OCI-LY3 (cell line): ENCODE measurements at regions not wholly inside any gene's neighbourhood (a gene's known extent, or its start where the extent isn't known, plus 50 kb on each side); places are given as distances from the start of the nearest gene placed in this dataset.

Experiments
- EZH2phosphoT487 ChIP-seq: fragments of 200-600 bp; shearing (Covaris generic); IDR thresholded peaks from 2 replicates; pipeline ENCODE4 v1.6.1; 2018; ENCODE audit warnings: antibody characterized with exemption, mixed run types, low read depth
- TF ChIP-seq, protein P1 (sequence below): fragments of 200-600, 300-600 bp; sonication (generic); IDR thresholded peaks from 2 replicates; pipeline ENCODE4 v1.5.1; 2014; ENCODE audit warnings: antibody characterized with exemption, low read length, low read depth

DNA sequence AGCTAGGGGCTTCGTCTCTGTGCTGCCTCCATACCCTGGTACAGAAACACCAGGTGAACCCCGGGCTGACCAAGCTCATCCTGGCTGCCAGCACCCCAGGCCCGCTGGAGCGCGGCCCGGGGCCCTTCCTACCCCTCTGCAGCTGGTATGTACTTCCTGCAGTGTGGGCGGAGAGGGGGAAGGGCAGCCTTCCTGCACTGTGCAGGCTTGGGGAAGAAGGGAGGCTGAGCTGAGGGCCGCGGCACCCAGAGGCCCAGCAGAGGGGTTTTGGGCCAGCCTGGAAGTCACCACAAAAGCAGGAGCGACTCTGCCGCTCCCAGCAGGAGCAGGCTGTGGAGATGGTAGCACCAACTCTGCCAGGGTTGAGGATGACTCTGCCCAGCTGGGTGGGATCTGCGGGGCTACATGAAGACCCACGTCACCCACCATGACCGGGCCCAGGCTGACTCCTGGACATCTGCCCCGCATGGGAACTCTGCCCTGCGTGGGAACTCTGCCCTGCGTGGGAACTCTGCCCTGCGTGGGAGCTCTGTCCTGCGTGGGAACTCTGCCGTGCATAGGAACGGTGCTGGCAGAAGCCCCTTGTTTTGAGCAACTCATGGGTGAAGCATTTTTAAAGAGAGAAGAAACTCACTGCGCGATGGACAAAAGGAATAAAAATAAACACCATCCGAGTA, 273.3 kb downstream of the NDUFA10 start:
- TF ChIP-seq, protein P1, sequence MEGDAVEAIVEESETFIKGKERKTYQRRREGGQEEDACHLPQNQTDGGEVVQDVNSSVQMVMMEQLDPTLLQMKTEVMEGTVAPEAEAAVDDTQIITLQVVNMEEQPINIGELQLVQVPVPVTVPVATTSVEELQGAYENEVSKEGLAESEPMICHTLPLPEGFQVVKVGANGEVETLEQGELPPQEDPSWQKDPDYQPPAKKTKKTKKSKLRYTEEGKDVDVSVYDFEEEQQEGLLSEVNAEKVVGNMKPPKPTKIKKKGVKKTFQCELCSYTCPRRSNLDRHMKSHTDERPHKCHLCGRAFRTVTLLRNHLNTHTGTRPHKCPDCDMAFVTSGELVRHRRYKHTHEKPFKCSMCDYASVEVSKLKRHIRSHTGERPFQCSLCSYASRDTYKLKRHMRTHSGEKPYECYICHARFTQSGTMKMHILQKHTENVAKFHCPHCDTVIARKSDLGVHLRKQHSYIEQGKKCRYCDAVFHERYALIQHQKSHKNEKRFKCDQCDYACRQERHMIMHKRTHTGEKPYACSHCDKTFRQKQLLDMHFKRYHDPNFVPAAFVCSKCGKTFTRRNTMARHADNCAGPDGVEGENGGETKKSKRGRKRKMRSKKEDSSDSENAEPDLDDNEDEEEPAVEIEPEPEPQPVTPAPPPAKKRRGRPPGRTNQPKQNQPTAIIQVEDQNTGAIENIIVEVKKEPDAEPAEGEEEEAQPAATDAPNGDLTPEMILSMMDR: no peak
- no peak for TF ChIP-seq EZH2phosphoT487
